ENCODE measurements at regions not wholly inside any gene's neighbourhood (a gene's known extent, or its start where the extent isn't known, plus 50 kb on each side); places are given as distances from the start of the nearest gene placed in this dataset.

- Mint-ChIP-seq H3K4me3 (ENCODE audit: unreplicated experiment) (no peak overlapping the region), H3K9me3 (ENCODE audit: unreplicated experiment) (no peaks in the 10 kb centered on the region), H3K36me3 (ENCODE audit: insufficient read depth, unreplicated experiment) (no peaks in the 10 kb centered on the region), H3K27me3 (ENCODE audit: insufficient read depth, unreplicated experiment) (no peaks in the 10 kb centered on the region), H3K27ac (ENCODE audit: unreplicated experiment) (no peak overlapping the region), H3K4me1 (ENCODE audit: low read depth, unreplicated experiment) (no peaks in the 10 kb centered on the region)
- ChIA-PET CTCF (no interaction called here), POLR2A (no interaction called here)
- Histone ChIP-seq H3K9me3 (no peaks in the 10 kb centered on the region), H3K36me3 (ENCODE audit: control insufficient read depth, insufficient read depth, low read length) (no peaks in the 10 kb centered on the region), H3K4me1 (no peaks in the 10 kb centered on the region), H3K27me3 (replicated peaks; ENCODE audit: control insufficient read depth, insufficient read depth, low read length) (no peaks in the 10 kb centered on the region), H3K4me3 (ENCODE audit: low read depth, low read length) (no peak overlapping the region)
- no peak for TF ChIP-seq CTCF (IDR thresholded peaks at IDR 0.05; ENCODE audit: insufficient read depth in 1 of 2, low read depth in 1 of 2, low read length in 1 of 2, severe bottlenecking in 1 of 2, unreplicated experiment in 1 of 2)
- DNase-seq: no peak
- BruUV-seq (replicated peaks): no TSS peak
- intact Hi-C loops (cut with micrococcal nuclease; ENCODE audit: unreplicated experiment): no loop called here
These were observed 678.6 kb upstream of the CDH2 start for GRCh38 chr18:28855524-28855923.

- H3K9me3 Mint-ChIP-seq (ENCODE audit: unreplicated experiment): no peaks in the 10 kb centered on the region
- Histone ChIP-seq H3K27me3 (replicated peaks; ENCODE audit: control insufficient read depth, insufficient read depth, low read length) (no peaks in the 10 kb centered on the region), H3K36me3 (ENCODE audit: control insufficient read depth, insufficient read depth, low read length) (no peaks in the 10 kb centered on the region), H3K4me1 (no peaks in the 10 kb centered on the region), H3K9me3 (no peaks in the 10 kb centered on the region), H3K4me3 (ENCODE audit: low read depth, low read length) (no peak overlapping the region)
- no peak for TF ChIP-seq CTCF (IDR thresholded peaks at IDR 0.05; ENCODE audit: insufficient read depth in 1 of 2, low read depth in 1 of 2, low read length in 1 of 2, severe bottlenecking in 1 of 2, unreplicated experiment in 1 of 2)
- intact Hi-C loops (cut with micrococcal nuclease; ENCODE audit: unreplicated experiment): no loop called here
- no peaks in the 10 kb centered on the region for H3K36me3 Mint-ChIP-seq (ENCODE audit: insufficient read depth, unreplicated experiment)
- CTCF ChIA-PET: no interaction called here
- no peaks in the 10 kb centered on the region for H3K4me1 Mint-ChIP-seq (ENCODE audit: low read depth, unreplicated experiment)
- no peak overlapping the region for H3K4me3 Mint-ChIP-seq (ENCODE audit: unreplicated experiment)
- peaks cover 4% of the 10 kb centered on the region for H3K27me3 Mint-ChIP-seq (ENCODE audit: insufficient read depth, unreplicated experiment)
- POLR2A ChIA-PET: no interaction called here
- H3K27ac Mint-ChIP-seq (ENCODE audit: unreplicated experiment): no peak overlapping the region
- DNase-seq: no peak
- BruUV-seq (replicated peaks): no TSS peak
These were observed 678.0 kb upstream of the CDH2 start for GRCh38 chr18:28854964-28855363.

- Mint-ChIP-seq H3K27ac (ENCODE audit: unreplicated experiment) (no peak overlapping the region), H3K36me3 (ENCODE audit: insufficient read depth, unreplicated experiment) (no peaks in the 10 kb centered on the region), H3K4me1 (ENCODE audit: low read depth, unreplicated experiment) (no peaks in the 10 kb centered on the region), H3K9me3 (ENCODE audit: unreplicated experiment) (no peaks in the 10 kb centered on the region), H3K4me3 (ENCODE audit: unreplicated experiment) (no peak overlapping the region), H3K27me3 (ENCODE audit: insufficient read depth, unreplicated experiment) (peaks cover 4% of the 10 kb centered on the region)
- no peaks in the 10 kb centered on the region for H3K4me1 ChIP-seq
- intact Hi-C loops (cut with micrococcal nuclease; ENCODE audit: unreplicated experiment): no loop called here
- no peaks in the 10 kb centered on the region for H3K9me3 ChIP-seq
- H3K4me3 ChIP-seq (ENCODE audit: low read depth, low read length): no peak overlapping the region
- no peaks in the 10 kb centered on the region for H3K36me3 ChIP-seq (ENCODE audit: control insufficient read depth, insufficient read depth, low read length)
- TF ChIP-seq CTCF (IDR thresholded peaks at IDR 0.05; ENCODE audit: insufficient read depth in 1 of 2, low read depth in 1 of 2, low read length in 1 of 2, severe bottlenecking in 1 of 2, unreplicated experiment in 1 of 2): no peak
- BruUV-seq (replicated peaks): no TSS peak
- no peaks in the 10 kb centered on the region for H3K27me3 ChIP-seq (replicated peaks; ENCODE audit: control insufficient read depth, insufficient read depth, low read length)
- ChIA-PET CTCF (no interaction called here), POLR2A (no interaction called here)
- DNase-seq: no peak
These were observed 670.0 kb upstream of the CDH2 start for GRCh38 chr18:28846958-28847357.
